OCI-M1 (cell line): ENCODE measurements at regions not wholly inside any gene's neighbourhood (a gene's known extent, or its start where the extent isn't known, plus 50 kb on each side); places are given as distances from the start of the nearest gene placed in this dataset.

Experiments
- DNase-seq: peaks from one replicate; lab custom pipeline; 2025; lab: John Stamatoyannopoulos, UW

- DNase-seq = no peak
Measured at GRCh38 chr6:112800439-112800838, 453.3 kb downstream of the RFPL4B start.

- no peak for DNase-seq
Measured at GRCh38 chr6:112800916-112801315, 453.8 kb downstream of the RFPL4B start.

GRCh38 chr6:112801468-112802080, 454.4 kb downstream of the RFPL4B start:
- no peak for DNase-seq

GRCh38 chr6:112802144-112802543, 455.0 kb downstream of the RFPL4B start:
- no peak for DNase-seq

GRCh38 chr6:112804638-112805330, 457.7 kb downstream of the RFPL4B start:
- DNase-seq = no peak

- no peak for DNase-seq
Measured at GRCh38 chr6:112806163-112806865, 459.2 kb downstream of the RFPL4B start.

- DNase-seq = no peak
Measured at GRCh38 chr6:112821476-112821875, 474.3 kb downstream of the RFPL4B start.

GRCh38 chr6:112822769-112823168, 475.6 kb downstream of the RFPL4B start:
- no peak for DNase-seq

- peak; percentile 66 for DNase-seq
Measured at GRCh38 chr6:112827793-112828192, 480.7 kb downstream of the RFPL4B start.

- no peak for DNase-seq
Measured at GRCh38 chr6:112831022-112831421, 483.9 kb downstream of the RFPL4B start.

- DNase-seq = no peak
Measured at GRCh38 chr6:112833581-112834131, 486.5 kb downstream of the RFPL4B start.

- DNase-seq = no peak
Measured at GRCh38 chr6:112835078-112835477, 487.9 kb downstream of the RFPL4B start.

- no peak for DNase-seq
Measured at GRCh38 chr6:112839525-112839961, 492.4 kb downstream of the RFPL4B start.

GRCh38 chr6:112841553-112842329, 494.6 kb downstream of the RFPL4B start:
- DNase-seq = peak; percentile 16

- no peak for DNase-seq
Measured at GRCh38 chr6:112842330-112842685, 495.2 kb downstream of the RFPL4B start.

GRCh38 chr6:112846681-112847080, 499.6 kb downstream of the RFPL4B start:
- DNase-seq = no peak

GRCh38 chr6:112851146-112851545, 504.0 kb downstream of the RFPL4B start:
- peak; percentile 67 for DNase-seq

GRCh38 chr6:112853162-112853561, 506.0 kb downstream of the RFPL4B start:
- no peak for DNase-seq

- DNase-seq = no peak
Measured at GRCh38 chr6:112863753-112864152, 516.6 kb downstream of the RFPL4B start.

GRCh38 chr6:112865131-112865530, 518.0 kb downstream of the RFPL4B start:
- no peak for DNase-seq

GRCh38 chr6:112874881-112875280, 527.8 kb downstream of the RFPL4B start:
- DNase-seq = no peak
